ENCODE measurements at regions not wholly inside any gene's neighbourhood (a gene's known extent, or its start where the extent isn't known, plus 50 kb on each side); places are given as distances from the start of the nearest gene placed in this dataset.

GRCh38 chr2:155902635-155903034 is 429.9 kb downstream of the NR4A2 start:
- TF ChIP-seq CTCF (IDR thresholded peaks at IDR 0.05 in 4 of 5, conservative IDR thresholded peaks at IDR 0.05 in 1 of 5) (no peak), POLR2A (IDR thresholded peaks at IDR 0.05) (no peak)
